ENCODE measurements at regions not wholly inside any gene's neighbourhood (a gene's known extent, or its start where the extent isn't known, plus 50 kb on each side); places are given as distances from the start of the nearest gene placed in this dataset.

DNA sequence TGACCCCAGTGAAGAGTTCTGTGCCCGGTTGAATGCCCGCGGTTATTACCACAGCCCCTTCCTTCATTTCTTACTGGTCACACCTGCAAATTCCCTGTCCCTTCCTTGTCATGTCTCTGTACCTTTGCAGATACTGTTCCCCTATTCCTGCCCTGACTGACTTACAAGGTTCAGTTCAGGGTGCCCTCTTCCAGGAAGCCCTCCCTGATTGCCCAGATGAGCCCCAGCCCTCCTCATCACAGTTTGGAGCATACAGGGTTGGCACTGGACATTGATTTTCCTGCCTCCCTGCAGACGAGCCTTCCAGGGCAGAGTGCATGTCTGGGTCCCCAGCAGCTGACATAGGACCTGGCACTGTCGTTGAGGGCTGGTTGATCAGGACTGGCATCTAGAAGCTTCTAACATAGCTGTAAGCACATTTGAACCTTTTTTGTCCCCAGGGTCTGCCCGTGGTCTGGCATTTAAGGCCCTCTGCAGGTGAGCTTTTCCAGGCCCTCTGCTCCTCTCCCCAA, 70.4 kb upstream of the SHISAL1 start:
- TF ChIP-seq, protein P1, sequence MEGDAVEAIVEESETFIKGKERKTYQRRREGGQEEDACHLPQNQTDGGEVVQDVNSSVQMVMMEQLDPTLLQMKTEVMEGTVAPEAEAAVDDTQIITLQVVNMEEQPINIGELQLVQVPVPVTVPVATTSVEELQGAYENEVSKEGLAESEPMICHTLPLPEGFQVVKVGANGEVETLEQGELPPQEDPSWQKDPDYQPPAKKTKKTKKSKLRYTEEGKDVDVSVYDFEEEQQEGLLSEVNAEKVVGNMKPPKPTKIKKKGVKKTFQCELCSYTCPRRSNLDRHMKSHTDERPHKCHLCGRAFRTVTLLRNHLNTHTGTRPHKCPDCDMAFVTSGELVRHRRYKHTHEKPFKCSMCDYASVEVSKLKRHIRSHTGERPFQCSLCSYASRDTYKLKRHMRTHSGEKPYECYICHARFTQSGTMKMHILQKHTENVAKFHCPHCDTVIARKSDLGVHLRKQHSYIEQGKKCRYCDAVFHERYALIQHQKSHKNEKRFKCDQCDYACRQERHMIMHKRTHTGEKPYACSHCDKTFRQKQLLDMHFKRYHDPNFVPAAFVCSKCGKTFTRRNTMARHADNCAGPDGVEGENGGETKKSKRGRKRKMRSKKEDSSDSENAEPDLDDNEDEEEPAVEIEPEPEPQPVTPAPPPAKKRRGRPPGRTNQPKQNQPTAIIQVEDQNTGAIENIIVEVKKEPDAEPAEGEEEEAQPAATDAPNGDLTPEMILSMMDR (conservative IDR thresholded peaks at IDR 0.05; ENCODE audit: low read length): no peak
- TF ChIP-seq EZH2phosphoT487 (IDR thresholded peaks at IDR 0.05; ENCODE audit: borderline replicate concordance, low read depth, low read length): no peak

Data from OCI-LY7 (cell line).